ENCODE measurements at regions not wholly inside any gene's neighbourhood (a gene's known extent, or its start where the extent isn't known, plus 50 kb on each side); places are given as distances from the start of the nearest gene placed in this dataset.

DNA sequence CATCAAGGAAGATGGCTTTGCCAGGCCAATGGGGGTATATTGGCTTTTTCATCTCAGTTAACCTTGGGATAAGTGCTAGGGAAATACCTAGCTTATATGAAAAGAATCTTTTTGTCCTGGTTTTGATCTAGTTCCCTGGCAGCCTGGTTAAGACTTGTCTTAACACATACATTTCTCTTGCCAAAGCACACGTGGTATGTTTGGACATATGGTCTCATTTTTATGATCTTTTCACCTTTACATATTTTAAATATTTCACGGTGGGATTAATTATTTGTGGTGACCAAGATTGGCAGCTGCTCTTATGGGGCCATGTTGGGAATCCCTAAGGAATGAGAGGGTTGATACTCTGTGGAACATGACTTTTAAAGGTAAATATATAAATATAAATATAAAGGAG is 312.5 kb downstream of the NPR3 start:
- CTCF ChIA-PET: no interaction called here
- POLR2A ChIA-PET (ENCODE audit: low non-redundant PET): no interaction called here

DNA sequence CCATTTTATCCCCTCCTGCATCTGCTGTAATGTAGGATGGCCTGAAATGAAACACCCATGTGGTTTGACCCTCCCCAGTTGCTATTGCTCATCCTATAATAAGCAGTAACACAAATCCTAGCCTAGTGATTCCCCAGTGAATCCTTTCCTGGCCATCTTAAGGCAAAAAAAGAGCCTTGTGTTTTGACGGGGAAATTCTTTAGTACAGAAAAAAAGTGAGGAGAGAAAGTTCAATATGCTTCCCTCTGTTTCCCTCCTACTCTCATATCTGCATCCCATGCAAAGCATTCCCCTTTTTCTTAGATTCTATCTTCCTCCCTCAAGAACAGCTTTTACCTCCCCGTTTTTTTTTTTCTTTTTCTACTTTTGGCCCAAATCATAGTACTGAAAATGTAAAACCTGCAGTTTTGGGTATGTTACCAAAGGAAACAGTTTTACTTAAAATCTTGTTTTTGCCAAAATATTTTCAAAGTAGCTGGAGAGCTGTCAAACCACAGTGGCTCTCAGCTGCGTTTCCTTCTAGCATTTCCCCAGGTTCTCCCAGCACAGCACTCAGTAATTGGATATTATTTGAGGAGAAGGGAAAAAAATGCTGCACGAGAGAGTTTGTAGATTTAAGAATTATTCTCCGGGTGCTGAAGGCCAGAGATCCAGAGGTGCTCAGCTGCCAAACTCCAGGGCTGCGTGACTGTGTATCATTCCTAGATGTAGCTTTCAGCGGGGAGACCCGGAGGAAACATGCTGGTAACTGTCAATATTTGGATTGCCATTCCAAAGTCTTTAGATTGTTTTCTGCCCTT is 321.4 kb downstream of the NPR3 start:
- H3K27ac ChIP-seq: no peak overlapping the region
- CTCF ChIA-PET: interaction anchor here (0.6 kb wide), 1 partner anchor 142 kb away, joined by 3 read pairs; no protein-coding TSS in a partner anchor
- no peak for DNase-seq (ENCODE audit: low spot score)
- POLR2A ChIA-PET (ENCODE audit: low non-redundant PET): no interaction called here
- TF ChIP-seq, protein P1, sequence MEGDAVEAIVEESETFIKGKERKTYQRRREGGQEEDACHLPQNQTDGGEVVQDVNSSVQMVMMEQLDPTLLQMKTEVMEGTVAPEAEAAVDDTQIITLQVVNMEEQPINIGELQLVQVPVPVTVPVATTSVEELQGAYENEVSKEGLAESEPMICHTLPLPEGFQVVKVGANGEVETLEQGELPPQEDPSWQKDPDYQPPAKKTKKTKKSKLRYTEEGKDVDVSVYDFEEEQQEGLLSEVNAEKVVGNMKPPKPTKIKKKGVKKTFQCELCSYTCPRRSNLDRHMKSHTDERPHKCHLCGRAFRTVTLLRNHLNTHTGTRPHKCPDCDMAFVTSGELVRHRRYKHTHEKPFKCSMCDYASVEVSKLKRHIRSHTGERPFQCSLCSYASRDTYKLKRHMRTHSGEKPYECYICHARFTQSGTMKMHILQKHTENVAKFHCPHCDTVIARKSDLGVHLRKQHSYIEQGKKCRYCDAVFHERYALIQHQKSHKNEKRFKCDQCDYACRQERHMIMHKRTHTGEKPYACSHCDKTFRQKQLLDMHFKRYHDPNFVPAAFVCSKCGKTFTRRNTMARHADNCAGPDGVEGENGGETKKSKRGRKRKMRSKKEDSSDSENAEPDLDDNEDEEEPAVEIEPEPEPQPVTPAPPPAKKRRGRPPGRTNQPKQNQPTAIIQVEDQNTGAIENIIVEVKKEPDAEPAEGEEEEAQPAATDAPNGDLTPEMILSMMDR (conservative IDR thresholded peaks at IDR 0.05; ENCODE audit: low read depth): no peak

More for the DNA sequence above, 312.5 kb downstream of the NPR3 start:
- peak; percentile 11 for DNase-seq (ENCODE audit: low spot score)
- H3K27ac ChIP-seq: no peak overlapping the region
- TF ChIP-seq, protein P1 (conservative IDR thresholded peaks at IDR 0.05; ENCODE audit: low read depth): no peak

DNA sequence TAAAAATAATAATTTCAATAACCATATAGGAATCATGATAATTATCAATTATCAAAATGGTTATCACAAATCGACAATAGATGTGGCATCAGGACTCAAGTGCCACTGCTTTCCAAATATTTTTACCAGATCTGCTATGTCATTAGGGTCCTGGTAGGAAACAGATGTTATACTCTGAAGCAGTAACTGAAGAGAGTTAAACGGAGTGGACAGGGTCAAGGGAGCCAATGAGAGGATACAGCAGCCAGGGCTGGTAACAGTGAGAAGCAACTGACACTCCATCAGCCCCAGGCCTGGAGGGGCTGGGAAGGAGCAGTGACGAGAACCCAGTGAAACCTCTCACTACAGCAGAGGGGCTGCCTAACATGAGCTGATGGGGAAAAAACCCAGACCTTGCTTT is 322.4 kb downstream of the NPR3 start:
- DNase-seq (ENCODE audit: low spot score): no peak
- POLR2A ChIA-PET (ENCODE audit: low non-redundant PET): no interaction called here
- CTCF ChIA-PET: no interaction called here
- H3K27ac ChIP-seq: no peak overlapping the region
- TF ChIP-seq, protein P1 (conservative IDR thresholded peaks at IDR 0.05; ENCODE audit: low read depth): no peak

DNA sequence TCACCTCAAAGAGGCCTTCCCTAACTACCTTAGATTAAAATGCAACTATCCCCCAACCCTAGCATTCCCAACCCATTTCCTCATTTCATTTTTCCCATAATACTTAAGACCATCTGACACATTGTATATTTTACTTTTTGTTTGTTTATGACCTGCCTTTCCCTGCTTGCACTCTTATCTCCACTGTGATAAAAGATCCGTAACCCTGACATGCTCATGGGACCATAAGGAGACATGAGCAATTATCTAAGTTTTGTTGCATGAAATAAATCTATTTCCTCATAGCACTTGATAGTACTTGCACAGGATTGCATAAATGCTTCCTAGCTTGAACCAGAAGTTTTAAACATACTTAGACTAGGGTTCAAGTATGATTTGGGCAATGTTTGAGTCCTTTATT is 323.7 kb downstream of the NPR3 start:
- ChIA-PET POLR2A (ENCODE audit: low non-redundant PET) (no interaction called here), CTCF (no interaction called here)
- TF ChIP-seq, protein P1 (conservative IDR thresholded peaks at IDR 0.05; ENCODE audit: low read depth): no peak
- DNase-seq (ENCODE audit: low spot score): no peak
- no peak overlapping the region for H3K27ac ChIP-seq

DNA sequence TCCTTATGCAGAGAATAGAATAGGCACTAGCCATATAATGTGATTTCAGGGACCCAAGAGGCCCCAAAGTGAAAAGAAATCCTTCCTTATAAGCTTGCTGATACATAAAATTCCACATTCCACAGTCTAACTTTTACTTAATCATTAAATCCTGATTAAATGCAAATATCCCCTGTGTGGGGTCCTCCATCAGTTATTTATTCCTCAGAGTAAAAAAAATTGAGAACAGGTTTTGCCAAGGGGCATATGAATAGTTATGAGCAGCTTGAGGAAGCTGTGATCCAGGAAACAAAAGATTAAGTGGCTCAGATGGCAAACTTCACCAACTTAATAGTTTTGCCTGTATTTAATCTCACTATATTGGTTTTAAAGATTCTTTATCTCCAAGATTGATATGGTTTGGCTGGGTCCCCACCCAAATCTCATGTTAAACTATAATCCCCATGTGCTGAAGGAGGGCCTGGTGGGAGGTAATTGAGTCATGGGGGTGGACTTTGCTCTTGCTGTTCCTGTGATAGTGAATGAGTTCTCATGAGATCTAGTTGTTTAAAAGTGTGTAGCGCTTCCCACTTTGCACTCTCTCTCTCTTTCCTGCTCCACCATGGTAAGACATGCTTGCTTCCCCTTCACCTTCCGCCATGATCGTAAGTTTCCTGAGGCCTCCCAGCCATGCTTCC is 324.9 kb downstream of the NPR3 start:
- ChIA-PET POLR2A (ENCODE audit: low non-redundant PET) (no interaction called here), CTCF (no interaction called here)
- no peak overlapping the region for H3K27ac ChIP-seq
- TF ChIP-seq, protein P1 (conservative IDR thresholded peaks at IDR 0.05; ENCODE audit: low read depth): no peak
- DNase-seq (ENCODE audit: low spot score): no peak

DNA sequence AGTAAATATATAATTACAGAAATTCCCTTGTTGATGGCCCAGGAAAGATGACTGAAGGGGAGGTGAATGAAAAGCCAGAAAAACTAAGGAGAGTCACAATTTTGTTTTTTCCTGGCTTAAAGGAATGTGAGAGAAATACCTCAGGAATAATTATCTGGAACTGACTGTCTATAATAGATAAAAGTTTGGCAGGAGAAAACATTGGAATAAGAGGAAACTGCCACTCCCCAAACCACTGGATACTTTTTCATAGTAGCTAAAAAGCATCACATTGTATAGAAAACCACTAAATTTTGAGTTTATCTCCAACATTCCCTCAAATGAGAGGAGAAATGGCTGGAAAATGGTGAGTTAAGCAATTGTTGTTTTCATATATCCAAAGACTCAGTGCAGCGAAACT is 326.0 kb downstream of the NPR3 start:
- CTCF ChIA-PET: no interaction called here
- POLR2A ChIA-PET (ENCODE audit: low non-redundant PET): no interaction called here
- no peak for DNase-seq (ENCODE audit: low spot score)

More for the DNA sequence above, 326.0 kb downstream of the NPR3 start:
- TF ChIP-seq, protein P1 (conservative IDR thresholded peaks at IDR 0.05; ENCODE audit: low read depth): no peak
- no peak overlapping the region for H3K27ac ChIP-seq

Measured in RWPE1 (cell line).